ENCODE measurements at regions not wholly inside any gene's neighbourhood (a gene's known extent, or its start where the extent isn't known, plus 50 kb on each side); places are given as distances from the start of the nearest gene placed in this dataset.

DNA sequence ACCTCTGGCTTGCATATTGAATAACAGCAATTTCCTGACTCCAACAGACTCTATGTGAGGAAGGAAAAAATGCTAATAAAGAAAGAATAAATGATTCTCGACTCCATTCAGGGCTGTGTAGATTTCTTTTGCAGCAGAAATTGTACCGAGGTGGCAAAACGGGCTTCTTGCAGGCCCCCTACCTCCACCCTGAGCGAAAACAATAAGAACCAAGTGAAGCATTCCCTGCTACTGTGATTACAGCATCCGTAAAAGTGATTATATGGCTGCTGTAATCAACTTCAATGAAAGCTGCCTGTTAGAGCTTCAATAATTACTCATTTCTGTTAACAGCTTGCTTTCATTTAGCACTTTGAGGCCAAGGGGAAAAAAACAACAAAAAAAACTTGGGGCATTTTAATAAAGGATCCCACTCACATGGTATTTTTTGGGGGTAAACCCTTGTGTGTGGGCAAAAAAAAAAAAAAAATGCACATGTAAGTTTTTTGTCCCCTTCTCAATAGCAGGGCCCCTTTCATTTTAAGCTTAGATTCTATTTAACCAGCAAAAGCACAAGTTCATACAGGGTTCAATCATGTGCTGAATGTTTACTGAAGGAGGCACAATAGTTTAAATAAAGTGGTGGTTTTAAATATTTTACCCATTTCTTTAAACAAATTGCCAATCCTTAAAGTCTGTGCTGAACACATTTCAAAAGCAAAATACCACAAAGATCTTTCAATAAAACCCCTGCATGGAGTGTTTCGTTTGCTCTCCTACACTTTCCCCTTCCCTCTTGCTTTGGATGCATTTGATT is 271.6 kb downstream of the LMO4 start:
- TF ChIP-seq, protein P1, sequence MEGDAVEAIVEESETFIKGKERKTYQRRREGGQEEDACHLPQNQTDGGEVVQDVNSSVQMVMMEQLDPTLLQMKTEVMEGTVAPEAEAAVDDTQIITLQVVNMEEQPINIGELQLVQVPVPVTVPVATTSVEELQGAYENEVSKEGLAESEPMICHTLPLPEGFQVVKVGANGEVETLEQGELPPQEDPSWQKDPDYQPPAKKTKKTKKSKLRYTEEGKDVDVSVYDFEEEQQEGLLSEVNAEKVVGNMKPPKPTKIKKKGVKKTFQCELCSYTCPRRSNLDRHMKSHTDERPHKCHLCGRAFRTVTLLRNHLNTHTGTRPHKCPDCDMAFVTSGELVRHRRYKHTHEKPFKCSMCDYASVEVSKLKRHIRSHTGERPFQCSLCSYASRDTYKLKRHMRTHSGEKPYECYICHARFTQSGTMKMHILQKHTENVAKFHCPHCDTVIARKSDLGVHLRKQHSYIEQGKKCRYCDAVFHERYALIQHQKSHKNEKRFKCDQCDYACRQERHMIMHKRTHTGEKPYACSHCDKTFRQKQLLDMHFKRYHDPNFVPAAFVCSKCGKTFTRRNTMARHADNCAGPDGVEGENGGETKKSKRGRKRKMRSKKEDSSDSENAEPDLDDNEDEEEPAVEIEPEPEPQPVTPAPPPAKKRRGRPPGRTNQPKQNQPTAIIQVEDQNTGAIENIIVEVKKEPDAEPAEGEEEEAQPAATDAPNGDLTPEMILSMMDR (IDR thresholded peaks at IDR 0.05), result no peak
- TF ChIP-seq POLR2AphosphoS5 (IDR thresholded peaks at IDR 0.05) (no peak), POLR2A (IDR thresholded peaks at IDR 0.05) (no peak), EP300 (IDR thresholded peaks at IDR 0.05) (no peak)
